Prostate gland (tissue), 2 donors: ENCODE measurements at regions not wholly inside any gene's neighbourhood (a gene's known extent, or its start where the extent isn't known, plus 50 kb on each side); places are given as distances from the start of the nearest gene placed in this dataset.

ENCODE experiments used
- DNase-seq: peaks from one replicate; pipeline ENCODE4 v3.0.0-alpha.2; 2019; ENCODE audit warnings: low spot score
- H3K27ac ChIP-seq, 2 donors: fragments of 200-600 bp; sonication (generic); 2 replicates each; pipeline ENCODE4 v1.5.1; 2017 to 2019
- H3K27me3 ChIP-seq: fragments of 200-600 bp; sonication (generic); replicated peaks from 2 replicates; pipeline ENCODE4 v1.5.1; 2019; ENCODE audit not compliant: insufficient read depth
- H3K36me3 ChIP-seq, 2 donors: fragments of 200-600 bp; sonication (generic); 1 replicate in 1 of 2; 2 replicates in 1 of 2; pipeline versions ENCODE4 v1.5.1 to v1.8.1; 2017 to 2019
- H3K4me1 ChIP-seq: fragments of 200-600 bp; sonication (generic); replicated peaks from 2 replicates; pipeline ENCODE4 v1.5.1; 2019
- H3K4me3 ChIP-seq, 2 donors: fragments of 200-600 bp; sonication (generic); 2 replicates each; pipeline ENCODE4 v1.5.1; 2017 to 2019
- H3K9me3 ChIP-seq: fragments of 200-600 bp; sonication (generic); 2 replicates; pipeline ENCODE4 v1.5.1; 2017
- CTCF ChIP-seq, 4 experiments: fragments of 200-600 bp in 2 of 4; fragments of 450-650 bp in 2 of 4; sonication (generic) in 2 of 4; IDR thresholded peaks; 1 replicate in 3 of 4; 2 replicates in 1 of 4; pipeline ENCODE4 v1.5.1; 2016 to 2019; ENCODE audit warnings: antibody characterized with exemption in 4 of 4, mild to moderate bottlenecking in 2 of 4, moderate library complexity in 2 of 4
- POLR2A ChIP-seq: fragments of 450-650 bp; IDR thresholded peaks from one replicate; pipeline ENCODE4 v1.6.1; 2016; ENCODE audit warnings: antibody characterized with exemption, mild to moderate bottlenecking
- POLR2AphosphoS5 ChIP-seq: sonication (generic); formaldehyde crosslinking; IDR thresholded peaks from one replicate; pipeline ENCODE4 v1.6.1; 2017; ENCODE audit warnings: antibody characterized with exemption
- WGBS: methylation state at CpG from one replicate; pipeline ENCODE4 v1.1.5; 2018; 5-methylcytosine and 5-hydroxymethylcytosine counted together
- intact Hi-C: fragments of 100-400 bp; cut with DNase I; formaldehyde crosslinking; loops from one replicate; pipeline ENCODE4 v1.14.2; 2022

- Histone ChIP-seq H3K4me3 (no peak overlapping the region), H3K4me1 (no peaks in the 10 kb centered on the region), H3K9me3 (no peaks in the 10 kb centered on the region), H3K27ac (no peak overlapping the region), H3K27me3 (peaks cover 11% of the 10 kb centered on the region), H3K36me3 (no peaks in the 10 kb centered on the region)
- no peak for DNase-seq
- intact Hi-C loops = no loop called here
- WGBS = 72% methylated on average over 14 of the region's 14 CpGs
- TF ChIP-seq POLR2A (no peak), CTCF (IDR thresholded peaks at IDR 0.05) (no peak), POLR2AphosphoS5 (no peak)
Observed at GRCh38 chr16:86883583-86884389, 305.4 kb downstream of the FOXL1 start.

- DNase-seq = no peak
- intact Hi-C loops = no loop called here
- H3K9me3 ChIP-seq = no peaks in the 10 kb centered on the region
- TF ChIP-seq POLR2A = no peak
- TF ChIP-seq CTCF (IDR thresholded peaks at IDR 0.05) = no peak
- TF ChIP-seq POLR2AphosphoS5 = no peak
- H3K27me3 ChIP-seq = peaks cover 11% of the 10 kb centered on the region
- H3K27ac ChIP-seq = no peak overlapping the region
- WGBS = 64% methylated on average over 4 of the region's 4 CpGs
- no peaks in the 10 kb centered on the region for H3K4me1 ChIP-seq
- H3K36me3 ChIP-seq = no peaks in the 10 kb centered on the region
- H3K4me3 ChIP-seq = no peak overlapping the region
Observed at GRCh38 chr16:86884390-86884650, 306.0 kb downstream of the FOXL1 start.

DNA sequence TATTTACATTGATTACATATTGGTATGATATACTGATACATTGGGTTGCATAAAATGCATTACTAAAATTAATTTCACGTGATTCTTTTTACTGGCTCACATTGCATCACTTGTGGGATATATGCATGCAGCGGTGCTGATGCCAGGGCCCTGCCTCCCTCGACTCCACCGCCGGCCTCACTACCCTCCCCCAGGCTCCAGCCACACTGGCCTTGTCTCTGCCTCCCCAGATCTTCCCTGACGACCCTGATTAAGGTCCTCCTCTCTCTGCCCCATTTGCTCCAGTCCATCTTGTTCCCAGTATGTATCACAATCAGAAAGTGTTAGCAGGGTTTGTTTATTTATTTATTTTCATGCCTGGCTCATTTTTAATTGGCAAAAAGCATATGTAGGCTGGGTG, 306.8 kb downstream of the FOXL1 start:
- peaks cover 4% of the 10 kb centered on the region for H3K27me3 ChIP-seq
- H3K4me3 ChIP-seq = no peak overlapping the region
- no peaks in the 10 kb centered on the region for H3K9me3 ChIP-seq
- no peak for TF ChIP-seq POLR2A
- no peak for TF ChIP-seq CTCF (IDR thresholded peaks at IDR 0.05)
- TF ChIP-seq POLR2AphosphoS5 = no peak
- intact Hi-C loops = no loop called here
- no peaks in the 10 kb centered on the region for H3K4me1 ChIP-seq
- H3K36me3 ChIP-seq = no peaks in the 10 kb centered on the region
- H3K27ac ChIP-seq = no peak overlapping the region
- WGBS = 86% methylated on average over 6 of the region's 6 CpGs
- no peak for DNase-seq

DNA sequence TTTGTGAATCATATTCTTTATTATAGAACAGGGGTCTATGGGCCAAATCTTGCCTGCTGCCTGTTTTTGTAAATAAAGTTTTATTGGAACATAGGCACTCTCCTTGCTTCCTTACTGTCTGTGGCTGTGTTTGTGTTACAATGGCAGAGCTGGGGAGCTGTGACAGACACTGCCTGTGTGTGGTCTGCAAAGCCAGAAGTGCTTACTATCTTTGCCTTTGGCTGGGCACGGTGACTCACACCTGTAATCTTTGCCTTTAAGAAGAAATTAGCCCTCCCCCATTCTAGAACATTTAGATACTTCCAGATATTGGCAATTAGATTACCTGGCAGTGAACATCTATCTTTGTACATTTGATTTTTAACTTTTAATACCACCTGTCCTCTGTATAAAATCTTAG, 308.3 kb downstream of the FOXL1 start:
- H3K27ac ChIP-seq = no peak overlapping the region
- intact Hi-C loops = no loop called here
- no peak for DNase-seq
- TF ChIP-seq POLR2AphosphoS5 (no peak), CTCF (IDR thresholded peaks at IDR 0.05) (no peak), POLR2A (no peak)
- H3K4me3 ChIP-seq = no peak overlapping the region
- peaks cover 2% of the 10 kb centered on the region for H3K27me3 ChIP-seq
- no peaks in the 10 kb centered on the region for H3K4me1 ChIP-seq
- WGBS = 29% methylated on average over 1 of the region's 1 CpG
- no peaks in the 10 kb centered on the region for H3K36me3 ChIP-seq
- no peaks in the 10 kb centered on the region for H3K9me3 ChIP-seq

GRCh38 chr16:86887416-86887815, 309.1 kb downstream of the FOXL1 start:
- intact Hi-C loops = no loop called here
- Histone ChIP-seq H3K9me3 (no peaks in the 10 kb centered on the region), H3K4me3 (no peak overlapping the region), H3K27me3 (peaks cover 2% of the 10 kb centered on the region), H3K4me1 (no peaks in the 10 kb centered on the region), H3K36me3 (no peaks in the 10 kb centered on the region), H3K27ac (no peak overlapping the region)
- 72% methylated on average over 8 of the region's 8 CpGs for WGBS
- DNase-seq = no peak
- no peak for TF ChIP-seq POLR2A
